ENCODE measurements at regions not wholly inside any gene's neighbourhood (a gene's known extent, or its start where the extent isn't known, plus 50 kb on each side); places are given as distances from the start of the nearest gene placed in this dataset.

GRCh38 chr7:36035186-36035585 is 117.9 kb upstream of the EEPD1 start:
- Histone ChIP-seq H3K36me3 (no peaks in the 10 kb centered on the region), H3K27me3 (no peaks in the 10 kb centered on the region), H3K4me1 (peaks cover 38% of the 10 kb centered on the region), H3K27ac (no peak overlapping the region), H3K9me3 (no peaks in the 10 kb centered on the region), H3K4me3 (no peak overlapping the region)
- intact Hi-C loops (cut with DNase I) = no loop called here
- TF ChIP-seq POLR2A (IDR thresholded peaks at IDR 0.05) (no peak), POLR2AphosphoS5 (IDR thresholded peaks at IDR 0.05; ENCODE audit: insufficient read depth in 1 of 2, low read depth in 1 of 2) (no peak)
- TF ChIP-seq, protein P1, sequence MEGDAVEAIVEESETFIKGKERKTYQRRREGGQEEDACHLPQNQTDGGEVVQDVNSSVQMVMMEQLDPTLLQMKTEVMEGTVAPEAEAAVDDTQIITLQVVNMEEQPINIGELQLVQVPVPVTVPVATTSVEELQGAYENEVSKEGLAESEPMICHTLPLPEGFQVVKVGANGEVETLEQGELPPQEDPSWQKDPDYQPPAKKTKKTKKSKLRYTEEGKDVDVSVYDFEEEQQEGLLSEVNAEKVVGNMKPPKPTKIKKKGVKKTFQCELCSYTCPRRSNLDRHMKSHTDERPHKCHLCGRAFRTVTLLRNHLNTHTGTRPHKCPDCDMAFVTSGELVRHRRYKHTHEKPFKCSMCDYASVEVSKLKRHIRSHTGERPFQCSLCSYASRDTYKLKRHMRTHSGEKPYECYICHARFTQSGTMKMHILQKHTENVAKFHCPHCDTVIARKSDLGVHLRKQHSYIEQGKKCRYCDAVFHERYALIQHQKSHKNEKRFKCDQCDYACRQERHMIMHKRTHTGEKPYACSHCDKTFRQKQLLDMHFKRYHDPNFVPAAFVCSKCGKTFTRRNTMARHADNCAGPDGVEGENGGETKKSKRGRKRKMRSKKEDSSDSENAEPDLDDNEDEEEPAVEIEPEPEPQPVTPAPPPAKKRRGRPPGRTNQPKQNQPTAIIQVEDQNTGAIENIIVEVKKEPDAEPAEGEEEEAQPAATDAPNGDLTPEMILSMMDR (IDR thresholded peaks at IDR 0.05) = no peak
- no peak for DNase-seq (ENCODE audit: extremely low spot score in 2 of 2)

GRCh38 chr7:36036590-36036989 is 116.5 kb upstream of the EEPD1 start:
- Histone ChIP-seq H3K27me3 (no peaks in the 10 kb centered on the region), H3K27ac (peak overlapping the region; percentile 64), H3K4me3 (no peak overlapping the region), H3K9me3 (no peaks in the 10 kb centered on the region), H3K36me3 (no peaks in the 10 kb centered on the region), H3K4me1 (peaks cover 38% of the 10 kb centered on the region)
- intact Hi-C loops (cut with DNase I) = no loop called here
- TF ChIP-seq, protein P1 (IDR thresholded peaks at IDR 0.05) = no peak
- TF ChIP-seq POLR2A (IDR thresholded peaks at IDR 0.05) (no peak), POLR2AphosphoS5 (IDR thresholded peaks at IDR 0.05; ENCODE audit: insufficient read depth in 1 of 2, low read depth in 1 of 2) (no peak)
- DNase-seq (ENCODE audit: extremely low spot score in 2 of 2) = no peak

GRCh38 chr7:36037121-36037662 is 115.9 kb upstream of the EEPD1 start:
- Histone ChIP-seq H3K9me3 (no peaks in the 10 kb centered on the region), H3K27me3 (no peaks in the 10 kb centered on the region), H3K36me3 (no peaks in the 10 kb centered on the region), H3K4me1 (peaks cover 38% of the 10 kb centered on the region), H3K4me3 (no peak overlapping the region), H3K27ac (peak overlapping the region; percentile 64)
- DNase-seq (ENCODE audit: extremely low spot score in 2 of 2) = peak in 1 of 2 donors; percentile 93
- intact Hi-C loops (cut with DNase I) = no loop called here
- TF ChIP-seq, protein P1 (IDR thresholded peaks at IDR 0.05) = no peak
- TF ChIP-seq POLR2AphosphoS5 (IDR thresholded peaks at IDR 0.05; ENCODE audit: insufficient read depth in 1 of 2, low read depth in 1 of 2) = peak; percentile 49 to 90

DNA sequence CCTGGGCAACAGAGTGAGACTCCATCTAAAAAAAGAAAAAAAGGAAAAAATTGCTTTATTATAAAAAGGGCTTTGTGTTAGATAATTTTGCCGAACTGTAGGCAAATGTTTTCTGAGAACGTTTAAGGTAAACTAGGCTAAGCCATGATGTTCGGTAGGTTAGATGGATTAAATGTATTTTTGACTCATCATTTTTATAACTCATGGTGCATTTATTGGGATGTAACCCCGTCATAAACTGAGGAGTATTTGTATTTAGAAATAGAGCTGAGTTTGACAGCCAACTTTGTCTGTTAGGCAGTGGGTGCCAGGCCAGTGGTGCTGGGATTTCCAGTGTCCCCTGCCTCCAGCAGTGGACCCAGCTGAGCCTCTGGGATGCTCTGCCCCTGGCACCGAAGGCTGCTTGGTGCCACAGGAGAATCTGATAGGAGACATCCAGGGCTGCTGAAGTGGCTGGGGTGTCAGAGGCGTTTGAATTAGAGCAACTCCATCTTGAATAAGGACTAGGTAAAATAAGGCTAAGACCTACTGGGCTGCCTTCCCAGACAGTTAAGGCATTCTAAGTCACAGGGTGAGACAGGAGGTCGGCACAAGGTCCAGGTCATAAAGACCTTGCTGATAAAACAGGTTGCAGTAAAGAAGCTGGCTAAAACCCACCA is 114.9 kb upstream of the EEPD1 start:
- DNase-seq (ENCODE audit: extremely low spot score in 2 of 2) = no peak
- no peak overlapping the region for H3K4me3 ChIP-seq
- intact Hi-C loops (cut with DNase I) = no loop called here
- peak overlapping the region; percentile 64 for H3K27ac ChIP-seq
- no peaks in the 10 kb centered on the region for H3K9me3 ChIP-seq
- TF ChIP-seq POLR2A (IDR thresholded peaks at IDR 0.05) (no peak), POLR2AphosphoS5 (IDR thresholded peaks at IDR 0.05; ENCODE audit: insufficient read depth in 1 of 2, low read depth in 1 of 2) (no peak)
- TF ChIP-seq, protein P1 (IDR thresholded peaks at IDR 0.05) = no peak
- H3K4me1 ChIP-seq = peaks cover 30% of the 10 kb centered on the region
- no peaks in the 10 kb centered on the region for H3K36me3 ChIP-seq
- no peaks in the 10 kb centered on the region for H3K27me3 ChIP-seq

- Histone ChIP-seq H3K27ac (no peak overlapping the region), H3K27me3 (no peaks in the 10 kb centered on the region), H3K36me3 (no peaks in the 10 kb centered on the region), H3K4me1 (peaks cover 33% of the 10 kb centered on the region), H3K4me3 (no peak overlapping the region), H3K9me3 (no peaks in the 10 kb centered on the region)
- TF ChIP-seq, protein P1 (IDR thresholded peaks at IDR 0.05) = no peak
- TF ChIP-seq POLR2AphosphoS5 (IDR thresholded peaks at IDR 0.05; ENCODE audit: insufficient read depth in 1 of 2, low read depth in 1 of 2) (no peak), POLR2A (IDR thresholded peaks at IDR 0.05) (no peak)
- intact Hi-C loops (cut with DNase I) = no loop called here
- DNase-seq (ENCODE audit: extremely low spot score in 2 of 2) = no peak
These were observed 113.8 kb upstream of the EEPD1 start for GRCh38 chr7:36039243-36039642.
